ENCODE measurements at regions not wholly inside any gene's neighbourhood (a gene's known extent, or its start where the extent isn't known, plus 50 kb on each side); places are given as distances from the start of the nearest gene placed in this dataset.
"Not testable (repeated sequence)": the region's sequence is repeated elsewhere in the genome, so short reads cannot be mapped to it uniquely, and the experiment has no call there.

- DNase-seq (ENCODE audit: low read depth) = no peak
- no peak overlapping the region for H3K4me3 ChIP-seq (ENCODE audit: low read depth, low read length)
- TF ChIP-seq CTCF (IDR thresholded peaks at IDR 0.05; ENCODE audit: low read depth, low read length, missing control alignments) = peak; percentile 47
These were observed 626.1 kb upstream of the ID4 start for GRCh38 chr6:19210849-19211590.

GRCh38 chr6:19214231-19214630, 622.9 kb upstream of the ID4 start:
- no peak for DNase-seq (ENCODE audit: low read depth)
- H3K4me3 ChIP-seq (ENCODE audit: low read depth, low read length) = no peak overlapping the region
- no peak for TF ChIP-seq CTCF (IDR thresholded peaks at IDR 0.05; ENCODE audit: low read depth, low read length, missing control alignments)

GRCh38 chr6:19219931-19220330, 617.2 kb upstream of the ID4 start:
- no peak overlapping the region for H3K4me3 ChIP-seq (ENCODE audit: low read depth, low read length)
- DNase-seq (ENCODE audit: low read depth) = no peak
- no peak for TF ChIP-seq CTCF (IDR thresholded peaks at IDR 0.05; ENCODE audit: low read depth, low read length, missing control alignments)

DNA sequence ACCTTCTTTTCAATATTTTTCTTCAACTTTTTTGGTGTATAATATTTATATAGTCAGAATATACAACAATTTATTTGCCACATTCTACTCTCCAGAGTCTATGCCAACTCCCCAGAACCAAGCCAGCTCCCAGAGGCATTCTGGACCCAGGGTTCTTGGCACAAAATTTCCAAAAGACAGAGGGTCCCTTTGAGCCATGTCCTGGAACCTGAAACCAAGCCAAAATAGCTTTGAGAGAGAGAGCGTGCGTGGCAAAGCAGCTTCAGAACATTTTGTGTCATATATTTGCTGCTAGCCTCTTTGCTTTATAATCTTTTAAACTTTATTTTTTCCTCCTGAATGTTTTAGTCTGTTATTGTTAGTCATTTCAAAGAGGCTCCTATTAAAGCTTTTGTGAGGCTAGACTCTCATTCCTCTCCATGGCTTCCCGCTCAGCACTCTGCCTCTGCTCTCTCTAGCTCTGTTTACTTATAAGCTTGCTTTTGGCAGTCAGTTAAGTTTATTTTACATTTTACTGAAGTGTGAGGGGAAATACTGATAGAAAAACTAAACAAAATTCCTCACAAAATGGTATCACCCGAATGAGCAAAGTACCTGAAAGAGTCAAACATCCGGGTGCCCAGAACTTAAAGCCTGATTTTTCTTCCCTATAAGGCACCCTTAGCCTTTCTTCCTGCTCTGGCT, 605.1 kb upstream of the ID4 start:
- no peak for DNase-seq (ENCODE audit: low read depth)
- no peak overlapping the region for H3K4me3 ChIP-seq (ENCODE audit: low read depth, low read length)
- TF ChIP-seq CTCF (IDR thresholded peaks at IDR 0.05; ENCODE audit: low read depth, low read length, missing control alignments) = no peak

- TF ChIP-seq CTCF (IDR thresholded peaks at IDR 0.05; ENCODE audit: low read depth, low read length, missing control alignments) = no peak
These were observed 591.5 kb upstream of the ID4 start for GRCh38 chr6:19245656-19246055.

DNA sequence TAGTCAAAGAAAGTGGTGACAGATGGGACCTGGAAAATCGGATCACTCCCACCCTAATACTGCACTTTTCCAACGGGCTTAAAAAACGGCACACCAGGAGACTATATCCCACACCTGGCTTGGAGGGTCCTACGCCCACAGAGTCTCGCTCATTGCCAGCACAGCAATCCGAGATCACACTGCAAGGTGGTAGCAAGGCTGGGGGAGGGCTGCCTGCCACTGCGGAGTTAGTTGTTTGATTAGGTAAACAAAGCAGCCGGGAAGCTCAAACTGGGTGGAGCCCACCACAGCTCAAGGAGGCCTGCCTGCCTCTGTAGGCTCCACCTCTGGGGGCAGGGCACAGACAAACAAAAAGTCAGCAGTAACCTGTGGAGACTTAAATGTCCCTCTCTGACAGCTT, 590.0 kb upstream of the ID4 start:
- not testable (repeated sequence) for H3K4me3 ChIP-seq (ENCODE audit: low read depth, low read length); DNase-seq (ENCODE audit: low read depth)

More at GRCh38 chr6:19245656-19246055, 591.5 kb upstream of the ID4 start:
- DNase-seq (ENCODE audit: low read depth) = no peak
- H3K4me3 ChIP-seq (ENCODE audit: low read depth, low read length) = no peak overlapping the region

- not testable (repeated sequence) for DNase-seq (ENCODE audit: low read depth); H3K4me3 ChIP-seq (ENCODE audit: low read depth, low read length)
These were observed 581.0 kb upstream of the ID4 start for GRCh38 chr6:19256123-19256522.

GRCh38 chr6:19261642-19262041, 575.5 kb upstream of the ID4 start:
- no peak overlapping the region for H3K4me3 ChIP-seq (ENCODE audit: low read depth, low read length)
- no peak for TF ChIP-seq CTCF (IDR thresholded peaks at IDR 0.05; ENCODE audit: low read depth, low read length, missing control alignments)
- DNase-seq (ENCODE audit: low read depth) = no peak

Measured in GM12864 (cell line).